ENCODE measurements at regions not wholly inside any gene's neighbourhood (a gene's known extent, or its start where the extent isn't known, plus 50 kb on each side); places are given as distances from the start of the nearest gene placed in this dataset.

- no peak overlapping the region for H3K9ac ChIP-seq (ENCODE audit: low read depth, low read length)
- no peak overlapping the region for H4K8ac ChIP-seq (ENCODE audit: low read depth in 2 of 2, low read length in 2 of 2)
- H2AK9ac ChIP-seq (replicated peaks; ENCODE audit: low read depth, low read length, poor library complexity): no peak overlapping the region
- H3K36me3 ChIP-seq (ENCODE audit: control insufficient read depth, insufficient read depth, low read length): no peaks in the 10 kb centered on the region
- no peak overlapping the region for H2BK15ac ChIP-seq (ENCODE audit: low read depth, low read length)
- no peak overlapping the region for H4K5ac ChIP-seq (ENCODE audit: low read depth, low read length)
- no peak overlapping the region for H2BK20ac ChIP-seq (ENCODE audit: low read depth, low read length)
- no peaks in the 10 kb centered on the region for H4K20me1 ChIP-seq (ENCODE audit: insufficient read depth, low read length)
- no peaks in the 10 kb centered on the region for H3K9me1 ChIP-seq (ENCODE audit: insufficient read depth, low read length)
- no peak overlapping the region for H2BK120ac ChIP-seq (ENCODE audit: low read depth, low read length)
- H3K56ac ChIP-seq (ENCODE audit: extremely low read depth, insufficient read depth, low read length): no peak overlapping the region
- no peak overlapping the region for H2AK5ac ChIP-seq (ENCODE audit: low read depth, low read length)
- H2AFZ ChIP-seq (replicated peaks; ENCODE audit: low read length, poor library complexity): no peak overlapping the region
- H3K9me3 ChIP-seq (ENCODE audit: control insufficient read depth, insufficient read depth, low read length): peaks cover 25% of the 10 kb centered on the region
- no peak overlapping the region for H2BK5ac ChIP-seq (ENCODE audit: low read depth, low read length, poor library complexity, severe bottlenecking)
- ChIA-PET POLR2A (ENCODE audit: unreplicated experiment) (no interaction called here), CTCF (no interaction called here)
- intact Hi-C loops (cut with micrococcal nuclease) (no loop called here), dilution Hi-C loops (cut with HindIII; ENCODE audit: low sequenced_read_pairs, unreplicated experiment) (no loop called here), in situ Hi-C loops (cut with MboI; ENCODE audit: low sequenced_read_pairs) (no loop called here)
- H3K18ac ChIP-seq (ENCODE audit: low read depth, low read length): no peak overlapping the region
- H3K4me1 ChIP-seq (ENCODE audit: control insufficient read depth, insufficient read depth, low read length): no peaks in the 10 kb centered on the region
- no peak overlapping the region for H3K27ac ChIP-seq (ENCODE audit: insufficient read depth, low read length)
- H3K4me3 ChIP-seq (ENCODE audit: insufficient read depth, low read depth, low read length): no peak overlapping the region
- no peaks in the 10 kb centered on the region for H3K27me3 ChIP-seq (ENCODE audit: control insufficient read depth, insufficient read depth, low read length)
- no peak overlapping the region for H3K23ac ChIP-seq (ENCODE audit: low read depth, low read length)
- TF ChIP-seq MXI1 (IDR thresholded peaks at IDR 0.05; ENCODE audit: borderline replicate concordance, low read depth, low read length) (no peak), RCOR1 (IDR thresholded peaks at IDR 0.05; ENCODE audit: insufficient replicate concordance, low read length) (no peak), ELK1 (IDR thresholded peaks at IDR 0.05; ENCODE audit: borderline replicate concordance, low read depth, low read length) (no peak), MAZ (IDR thresholded peaks at IDR 0.05; ENCODE audit: borderline replicate concordance, low read depth, low read length) (no peak), RAD21 (IDR thresholded peaks at IDR 0.05; ENCODE audit: low read length) (no peak), USF2 (IDR thresholded peaks at IDR 0.05; ENCODE audit: low read depth, low read length) (no peak), CEBPB (IDR thresholded peaks at IDR 0.05; ENCODE audit: low read depth, low read length) (no peak), CTCF (conservative IDR thresholded peaks at IDR 0.05; ENCODE audit: low read depth, low read length) (no peak)
- DNase-seq (no peak), ATAC-seq (ENCODE audit: low read depth) (no peak)
- BruUV-seq (replicated peaks): no TSS peak
- H3K14ac ChIP-seq (replicated peaks; ENCODE audit: low read depth, low read length): no peak overlapping the region
- no peak overlapping the region for H3K4ac ChIP-seq (ENCODE audit: low read depth, low read length)
- H3K4me2 ChIP-seq (ENCODE audit: low read depth, low read length): no peak overlapping the region
- no peaks in the 10 kb centered on the region for H3K79me1 ChIP-seq (ENCODE audit: low read depth in 1 of 2, low read length in 2 of 2)
- 19% methylated on average over 3 of the region's 8 CpGs; no CpG with 5 or more reads in 1 of the 2 experiments for WGBS, 2 experiments (ENCODE audit: extremely low coverage in 2 of 2, insufficient read length in 1 of 2)
- no peak overlapping the region for H4K91ac ChIP-seq (ENCODE audit: insufficient read depth, low read depth, low read length)
Observed at GRCh38 chr15:93491291-93491690, 402.3 kb upstream of the RGMA start.
